HepG2 (cell line): ENCODE measurements at regions not wholly inside any gene's neighbourhood (a gene's known extent, or its start where the extent isn't known, plus 50 kb on each side); places are given as distances from the start of the nearest gene placed in this dataset.

Source experiments
- ATAC-seq: fragments of 200-7000 bp; cut with Tn5 transposase; 3 replicates; pipeline ENCODE4 v1.9.1; 2020; ENCODE audit warnings: mild to moderate bottlenecking, moderate library complexity
- BruUV-seq: library from RNA; stranded (reverse); fragments of 400-500 nt; replicated peaks from 2 replicates; lab custom pipeline; 2021; lab: Mats Ljungman, UMichigan
- CTCF ChIA-PET: fragments of 300-600 bp; formaldehyde crosslinking; extraction: SDS; loops from one replicate; lab custom pipeline; 2021; ENCODE audit warnings: low total read pairs, inconsistent platforms, low intra/inter-chr PET ratio; lab: Yijun Ruan, JAX
- POLR2A ChIA-PET: fragments of 350-600 bp; sonication (Branson Sonifier 250); formaldehyde crosslinking; loops from one replicate; lab custom pipeline; 2020; ENCODE audit warnings: antibody characterized with exemption, inconsistent platforms; lab: Yijun Ruan, JAX
- DNase-seq: peaks from one replicate; pipeline ENCODE4 v3.0.0-alpha.2; 2015; ENCODE audit warnings: low spot score
- FAIRE-seq: peaks from 3 replicates; lab custom pipeline; 2011; peaks lifted over from hg19 to GRCh38; lab: Jason Lieb, UNC
- H2AFZ ChIP-seq: one replicate; pipeline ENCODE4 v1.6.1; 2011; ENCODE audit warnings: low read length, inconsistent platforms
- H3K27ac ChIP-seq: fragments of 300-600 bp; 3 replicates; pipeline ENCODE4 v1.8.0; 2011; ENCODE audit warnings: mixed run types, mild to moderate bottlenecking, mixed read lengths, low read length, inconsistent platforms; ENCODE audit not compliant: insufficient read depth; ENCODE audit errors: extremely low read length
- H3K27me3 ChIP-seq, 2 experiments: fragments of 200-600 bp in 1 of 2; 2 replicates in 1 of 2; 3 replicates in 1 of 2; pipeline versions ENCODE4 v1.6.0 to v1.8.0; 2011; ENCODE audit warnings: low read length in 2 of 2, mild to moderate bottlenecking in 2 of 2, moderate library complexity in 2 of 2, inconsistent platforms in 1 of 2; ENCODE audit not compliant: insufficient read depth in 2 of 2, control insufficient read depth in 1 of 2
- H3K36me3 ChIP-seq, 2 experiments: fragments of 200-600 bp in 1 of 2; replicated peaks in 1 of 2; 2 replicates in 1 of 2; 3 replicates in 1 of 2; pipeline versions ENCODE4 v1.5.1 to v1.8.0; 2011; ENCODE audit warnings: low read length in 2 of 2, inconsistent platforms in 1 of 2; ENCODE audit not compliant: insufficient read depth in 2 of 2, control insufficient read depth in 1 of 2
- H3K4me1 ChIP-seq: 2 replicates; pipeline ENCODE4 v1.5.1; 2012; ENCODE audit warnings: low read length, inconsistent platforms; ENCODE audit not compliant: insufficient read depth
- H3K4me2 ChIP-seq: 2 replicates; pipeline ENCODE4 v1.6.0; 2011; ENCODE audit warnings: low read depth, low read length, inconsistent platforms
- H3K4me3 ChIP-seq, 3 experiments: fragments of 200-600 bp in 1 of 3; sonication (generic), shearing (Covaris generic) in 1 of 3; replicated peaks in 1 of 3; 2 replicates each; pipeline ENCODE4 v1.5.1; 2011 to 2016; ENCODE audit warnings: low read length in 3 of 3, inconsistent platforms in 2 of 3, low read depth in 2 of 3, mild to moderate bottlenecking in 2 of 3, control low read depth in 1 of 3, mixed read lengths in 1 of 3; ENCODE audit not compliant: insufficient read depth in 1 of 3
- H3K79me2 ChIP-seq: one replicate; pipeline ENCODE4 v1.6.1; 2011; ENCODE audit warnings: low read length, inconsistent platforms; ENCODE audit not compliant: insufficient read depth
- H3K9ac ChIP-seq: 2 replicates; pipeline ENCODE4 v1.6.0; 2011; ENCODE audit warnings: mild to moderate bottlenecking, low read depth, low read length, inconsistent platforms; ENCODE audit not compliant: insufficient read depth
- H3K9me3 ChIP-seq: 2 replicates; pipeline ENCODE4 v1.5.1; 2012; ENCODE audit warnings: mild to moderate bottlenecking, low read length
- H4K20me1 ChIP-seq: 2 replicates; pipeline ENCODE4 v1.6.0; 2011; ENCODE audit warnings: inconsistent platforms, mild to moderate bottlenecking, low read length, moderate library complexity; ENCODE audit not compliant: insufficient read depth
- ARNT ChIP-seq: fragments of 450-650 bp; IDR thresholded peaks from 2 replicates; pipeline ENCODE4 v1.6.1; 2017
- ATF7-NPFF ChIP-seq: sonication (generic); formaldehyde crosslinking; IDR thresholded peaks from 2 replicates; pipeline ENCODE4 v1.8.1; 2023; ENCODE audit warnings: mild to moderate bottlenecking, low read depth, missing genetic modification reagents, moderate library complexity
- BORCS8-MEF2B ChIP-seq: sonication (generic); formaldehyde crosslinking; IDR thresholded peaks from 2 replicates; pipeline ENCODE4 v1.8.0; 2022; ENCODE audit warnings: mild to moderate bottlenecking, missing genetic modification reagents
- FOXA3 ChIP-seq: IDR thresholded peaks from 2 replicates; pipeline ENCODE4 v1.6.1; 2016; ENCODE audit warnings: missing genetic modification reagents, missing compliant biosample characterization
- NR3C1 ChIP-seq: sonication (generic); formaldehyde crosslinking; IDR thresholded peaks from 2 replicates; pipeline ENCODE4 v1.4.0; 2020; ENCODE audit warnings: missing genetic modification reagents
- PAF1 ChIP-seq: IDR thresholded peaks from 2 replicates; pipeline ENCODE4 v1.6.1; 2016; ENCODE audit warnings: missing genetic modification reagents, missing compliant biosample characterization
- ZNF337 ChIP-seq: sonication (generic); formaldehyde crosslinking; IDR thresholded peaks from 2 replicates; pipeline ENCODE4 v1.5.1; 2020; ENCODE audit warnings: missing genetic modification reagents, low read depth, mild to moderate bottlenecking, borderline replicate concordance
- ZZZ3 ChIP-seq: sonication (generic); formaldehyde crosslinking; IDR thresholded peaks from 2 replicates; pipeline ENCODE4 v1.4.0; 2020; ENCODE audit warnings: missing genetic modification reagents, mild to moderate bottlenecking, borderline replicate concordance
- in situ Hi-C: cut with HindIII; loops from 2 replicates; pipeline ENCODE4 v1.10.0; 2017; ENCODE audit warnings: low pct_unique_long_range_greater_than_20kb; ENCODE audit not compliant: extremely low pct_ligation_motif_present
- intact Hi-C: fragments of 100-400 bp; cut with micrococcal nuclease; formaldehyde crosslinking; loops from one replicate; pipeline ENCODE4 v1.10.0; 2022; ENCODE audit not compliant: unreplicated experiment
- TF ChIP-seq, protein P1 (sequence below): sonication (generic); formaldehyde crosslinking; IDR thresholded peaks from 2 replicates; pipeline ENCODE4 v1.8.0; 2022; ENCODE audit warnings: mild to moderate bottlenecking, missing genetic modification reagents; ENCODE audit not compliant: insufficient replicate concordance
- TF ChIP-seq, protein P2 (sequence below): sonication (generic); formaldehyde crosslinking; IDR thresholded peaks from 2 replicates; pipeline ENCODE4 v1.4.0; 2020; ENCODE audit warnings: mild to moderate bottlenecking, missing genetic modification reagents
- TF ChIP-seq, protein P3 (sequence below): sonication (generic); formaldehyde crosslinking; IDR thresholded peaks from 2 replicates; pipeline ENCODE4 v1.4.0; 2020; ENCODE audit warnings: missing genetic modification reagents
- TF ChIP-seq, protein P4 (sequence below): IDR thresholded peaks from 2 replicates; pipeline ENCODE4 v1.6.1; 2016; ENCODE audit warnings: mild to moderate bottlenecking, missing biosample characterization, missing genetic modification reagents
- TF ChIP-seq, protein P5 (sequence below): IDR thresholded peaks from 2 replicates; pipeline ENCODE4 v1.6.1; 2016; ENCODE audit warnings: missing genetic modification reagents, missing compliant biosample characterization
- TF ChIP-seq, protein P6 (sequence below): sonication (generic); formaldehyde crosslinking; IDR thresholded peaks from 2 replicates; pipeline ENCODE4 v1.8.0; 2022; ENCODE audit warnings: mild to moderate bottlenecking, missing genetic modification reagents

DNA sequence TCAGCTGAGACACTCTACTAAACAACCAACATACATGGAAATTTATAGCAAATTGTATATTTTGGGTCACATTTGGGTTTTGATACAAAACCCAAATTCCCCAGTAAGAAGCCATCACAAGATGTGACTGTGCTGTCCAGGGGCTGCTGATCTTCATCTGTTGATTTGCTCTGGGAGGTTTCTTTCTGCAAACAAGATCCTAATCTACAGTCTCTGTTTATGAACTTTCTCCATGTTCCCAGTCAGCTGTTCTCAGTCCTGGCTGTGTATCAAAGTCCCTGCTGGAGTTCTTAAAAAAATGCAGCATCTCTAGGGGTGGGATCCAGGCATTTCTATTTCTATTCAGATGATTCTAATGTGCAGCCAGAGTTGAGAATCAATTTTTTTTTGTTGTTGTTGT, 85.1 kb downstream of the ATP23 start:
- H4K20me1 ChIP-seq = no peaks in the 10 kb centered on the region
- H3K79me2 ChIP-seq = no peaks in the 10 kb centered on the region
- BruUV-seq = no TSS peak
- no peaks in the 10 kb centered on the region for H3K4me1 ChIP-seq
- H3K27me3 ChIP-seq = no peaks in the 10 kb centered on the region; a peak in 1 of 5 replicates
- H2AFZ ChIP-seq = no peak overlapping the region
- intact Hi-C loops = no loop called here
- TF ChIP-seq ZZZ3 (CRISPR knock-in tag) (no peak), PAF1 (no peak), ARNT (no peak), ZNF337 (CRISPR knock-in tag) (no peak), NR3C1 (CRISPR knock-in tag) (no peak), FOXA3 (CRISPR knock-in tag) (no peak), ATF7-NPFF (CRISPR knock-in tag) (no peak), BORCS8-MEF2B (no peak)
- TF ChIP-seq, protein P1, sequence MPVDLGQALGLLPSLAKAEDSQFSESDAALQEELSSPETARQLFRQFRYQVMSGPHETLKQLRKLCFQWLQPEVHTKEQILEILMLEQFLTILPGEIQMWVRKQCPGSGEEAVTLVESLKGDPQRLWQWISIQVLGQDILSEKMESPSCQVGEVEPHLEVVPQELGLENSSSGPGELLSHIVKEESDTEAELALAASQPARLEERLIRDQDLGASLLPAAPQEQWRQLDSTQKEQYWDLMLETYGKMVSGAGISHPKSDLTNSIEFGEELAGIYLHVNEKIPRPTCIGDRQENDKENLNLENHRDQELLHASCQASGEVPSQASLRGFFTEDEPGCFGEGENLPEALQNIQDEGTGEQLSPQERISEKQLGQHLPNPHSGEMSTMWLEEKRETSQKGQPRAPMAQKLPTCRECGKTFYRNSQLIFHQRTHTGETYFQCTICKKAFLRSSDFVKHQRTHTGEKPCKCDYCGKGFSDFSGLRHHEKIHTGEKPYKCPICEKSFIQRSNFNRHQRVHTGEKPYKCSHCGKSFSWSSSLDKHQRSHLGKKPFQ (CRISPR knock-in tag) = no peak
- TF ChIP-seq, protein P2, sequence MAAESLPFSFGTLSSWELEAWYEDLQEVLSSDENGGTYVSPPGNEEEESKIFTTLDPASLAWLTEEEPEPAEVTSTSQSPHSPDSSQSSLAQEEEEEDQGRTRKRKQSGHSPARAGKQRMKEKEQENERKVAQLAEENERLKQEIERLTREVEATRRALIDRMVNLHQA (CRISPR knock-in tag) = no peak
- TF ChIP-seq, protein P3, sequence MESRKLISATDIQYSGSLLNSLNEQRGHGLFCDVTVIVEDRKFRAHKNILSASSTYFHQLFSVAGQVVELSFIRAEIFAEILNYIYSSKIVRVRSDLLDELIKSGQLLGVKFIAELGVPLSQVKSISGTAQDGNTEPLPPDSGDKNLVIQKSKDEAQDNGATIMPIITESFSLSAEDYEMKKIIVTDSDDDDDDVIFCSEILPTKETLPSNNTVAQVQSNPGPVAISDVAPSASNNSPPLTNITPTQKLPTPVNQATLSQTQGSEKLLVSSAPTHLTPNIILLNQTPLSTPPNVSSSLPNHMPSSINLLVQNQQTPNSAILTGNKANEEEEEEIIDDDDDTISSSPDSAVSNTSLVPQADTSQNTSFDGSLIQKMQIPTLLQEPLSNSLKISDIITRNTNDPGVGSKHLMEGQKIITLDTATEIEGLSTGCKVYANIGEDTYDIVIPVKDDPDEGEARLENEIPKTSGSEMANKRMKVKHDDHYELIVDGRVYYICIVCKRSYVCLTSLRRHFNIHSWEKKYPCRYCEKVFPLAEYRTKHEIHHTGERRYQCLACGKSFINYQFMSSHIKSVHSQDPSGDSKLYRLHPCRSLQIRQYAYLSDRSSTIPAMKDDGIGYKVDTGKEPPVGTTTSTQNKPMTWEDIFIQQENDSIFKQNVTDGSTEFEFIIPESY (CRISPR knock-in tag) = no peak
- TF ChIP-seq, protein P4, sequence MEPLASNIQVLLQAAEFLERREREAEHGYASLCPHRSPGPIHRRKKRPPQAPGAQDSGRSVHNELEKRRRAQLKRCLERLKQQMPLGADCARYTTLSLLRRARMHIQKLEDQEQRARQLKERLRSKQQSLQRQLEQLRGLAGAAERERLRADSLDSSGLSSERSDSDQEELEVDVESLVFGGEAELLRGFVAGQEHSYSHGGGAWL (CRISPR knock-in tag) = no peak
- TF ChIP-seq, protein P5, sequence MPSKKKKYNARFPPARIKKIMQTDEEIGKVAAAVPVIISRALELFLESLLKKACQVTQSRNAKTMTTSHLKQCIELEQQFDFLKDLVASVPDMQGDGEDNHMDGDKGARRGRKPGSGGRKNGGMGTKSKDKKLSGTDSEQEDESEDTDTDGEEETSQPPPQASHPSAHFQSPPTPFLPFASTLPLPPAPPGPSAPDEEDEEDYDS (CRISPR knock-in tag) = no peak
- TF ChIP-seq, protein P6, sequence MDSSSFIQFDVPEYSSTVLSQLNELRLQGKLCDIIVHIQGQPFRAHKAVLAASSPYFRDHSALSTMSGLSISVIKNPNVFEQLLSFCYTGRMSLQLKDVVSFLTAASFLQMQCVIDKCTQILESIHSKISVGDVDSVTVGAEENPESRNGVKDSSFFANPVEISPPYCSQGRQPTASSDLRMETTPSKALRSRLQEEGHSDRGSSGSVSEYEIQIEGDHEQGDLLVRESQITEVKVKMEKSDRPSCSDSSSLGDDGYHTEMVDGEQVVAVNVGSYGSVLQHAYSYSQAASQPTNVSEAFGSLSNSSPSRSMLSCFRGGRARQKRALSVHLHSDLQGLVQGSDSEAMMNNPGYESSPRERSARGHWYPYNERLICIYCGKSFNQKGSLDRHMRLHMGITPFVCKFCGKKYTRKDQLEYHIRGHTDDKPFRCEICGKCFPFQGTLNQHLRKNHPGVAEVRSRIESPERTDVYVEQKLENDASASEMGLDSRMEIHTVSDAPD (CRISPR knock-in tag) = no peak
- CTCF ChIA-PET = no interaction called here
- in situ Hi-C loops = no loop called here
- no peak for FAIRE-seq
- no peaks in the 10 kb centered on the region for H3K36me3 ChIP-seq
- ATAC-seq = no peak
- H3K4me2 ChIP-seq = no peak overlapping the region
- POLR2A ChIA-PET = no interaction called here
- H3K9me3 ChIP-seq = no peaks in the 10 kb centered on the region
- H3K27ac ChIP-seq = no peak overlapping the region
- H3K4me3 ChIP-seq = no peak overlapping the region
- no peak overlapping the region for H3K9ac ChIP-seq
- DNase-seq = no peak
